Activated T-helper 1 cell treated with anti-CD3 and anti-CD28 coated beads, Interleukin-12 subunit alpha, Interleukin-12 subunit beta, Interleukin-2, Interleukin-4 antibody, amounts not matched to agents 30 ng/mL and 10 ng/mL and 1 ng/mL, durations not matched to agents 14 hours and 24 hours and 36 hours (primary cell): ENCODE measurements at regions not wholly inside any gene's neighbourhood (a gene's known extent, or its start where the extent isn't known, plus 50 kb on each side); places are given as distances from the start of the nearest gene placed in this dataset.

Experiments used
- DNase-seq: peaks from one replicate; pipeline ENCODE4 v3.0.0; 2021; ENCODE audit warnings: low spot score
- H3K27ac Mint-ChIP-seq: one replicate; pipeline ENCODE4 v1.8.0; 2021; ENCODE audit warnings: mild to moderate bottlenecking, mixed read lengths
- H3K27me3 Mint-ChIP-seq: one replicate; pipeline ENCODE4 v1.8.0; 2022; ENCODE audit warnings: mild to moderate bottlenecking, moderate library complexity, mixed read lengths; ENCODE audit not compliant: insufficient read depth
- H3K36me3 Mint-ChIP-seq: one replicate; pipeline ENCODE4 v1.8.0; 2021; ENCODE audit warnings: low read depth, mixed read lengths
- H3K4me1 Mint-ChIP-seq: one replicate; pipeline ENCODE4 v1.8.0; 2021; ENCODE audit warnings: low read depth, mixed read lengths
- H3K4me3 Mint-ChIP-seq: one replicate; pipeline ENCODE4 v1.8.0; 2021; ENCODE audit warnings: mild to moderate bottlenecking, moderate library complexity, mixed read lengths
- H3K9me3 Mint-ChIP-seq: one replicate; pipeline ENCODE4 v1.8.0; 2021; ENCODE audit warnings: mixed read lengths
- intact Hi-C: fragments of 100-400 bp; cut with micrococcal nuclease; formaldehyde crosslinking; loops from one replicate; pipeline ENCODE4 v1.15.1; 2024

DNA sequence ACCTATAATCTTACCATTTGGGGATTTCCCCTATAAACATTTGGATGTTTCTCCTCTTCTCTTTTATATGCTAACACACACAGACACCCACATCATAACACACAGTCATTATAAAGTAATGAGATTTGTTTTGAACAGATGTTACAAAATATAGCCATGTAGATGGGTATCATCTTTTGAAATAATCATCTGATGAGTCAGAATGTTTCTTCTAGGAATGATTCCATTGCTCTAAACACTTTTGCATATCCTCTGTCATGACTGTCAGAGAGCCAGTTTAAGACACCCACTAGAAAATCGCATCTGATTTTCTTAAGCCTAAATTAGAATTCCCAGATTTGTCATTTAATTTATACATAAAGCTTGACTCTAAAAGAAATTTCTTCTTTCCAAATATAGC, 442.6 kb downstream of the CMPK2 start:
- no peak for DNase-seq
- H3K27ac Mint-ChIP-seq: no peak overlapping the region
- no peaks in the 10 kb centered on the region for H3K4me1 Mint-ChIP-seq
- intact Hi-C loops: no loop called here
- no peaks in the 10 kb centered on the region for H3K9me3 Mint-ChIP-seq
- H3K4me3 Mint-ChIP-seq: no peak overlapping the region
- H3K36me3 Mint-ChIP-seq: no peaks in the 10 kb centered on the region
- no peaks in the 10 kb centered on the region for H3K27me3 Mint-ChIP-seq

DNA sequence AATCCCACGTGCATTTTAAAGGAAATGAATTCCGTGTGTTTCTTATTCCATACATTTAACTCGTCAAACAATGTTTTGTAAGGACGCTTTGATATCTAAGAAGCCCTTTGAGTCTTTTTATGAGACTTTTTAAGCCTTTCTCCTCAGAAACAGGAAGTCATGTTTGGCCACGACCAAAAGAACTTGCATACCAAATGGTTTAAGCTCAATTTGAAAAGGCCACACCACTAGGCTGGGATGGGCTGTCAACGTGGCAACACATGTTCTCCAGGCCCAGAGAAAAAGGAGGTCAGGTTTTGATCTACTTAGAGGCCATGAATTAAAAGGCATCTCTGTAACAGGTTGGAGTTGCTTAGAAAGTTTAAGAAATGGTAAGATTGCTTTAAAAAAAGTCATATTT, 441.8 kb downstream of the CMPK2 start:
- Mint-ChIP-seq H3K36me3 (no peaks in the 10 kb centered on the region), H3K4me1 (no peaks in the 10 kb centered on the region), H3K27me3 (no peaks in the 10 kb centered on the region), H3K9me3 (no peaks in the 10 kb centered on the region), H3K4me3 (no peak overlapping the region), H3K27ac (no peak overlapping the region)
- no peak for DNase-seq
- intact Hi-C loops: no loop called here

DNA sequence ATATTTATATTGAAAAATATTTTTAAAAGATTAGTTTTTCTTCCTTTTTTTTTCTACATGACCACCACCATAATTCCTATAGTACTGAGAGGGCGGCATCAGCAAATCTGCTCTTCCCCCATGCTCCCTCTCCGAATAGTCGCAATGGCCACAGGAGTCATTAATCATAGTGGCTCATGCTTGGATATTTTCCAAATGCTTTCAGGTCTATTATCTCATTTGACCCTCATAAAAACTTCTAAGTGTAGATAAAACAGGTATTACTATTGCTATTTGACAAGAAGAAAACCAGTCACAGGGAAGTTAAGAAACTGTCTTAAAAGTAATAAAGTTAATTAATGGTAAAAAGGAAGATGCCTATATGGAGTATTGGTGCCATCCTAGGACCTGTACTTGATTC, 440.7 kb downstream of the CMPK2 start:
- no peaks in the 10 kb centered on the region for H3K9me3 Mint-ChIP-seq
- H3K36me3 Mint-ChIP-seq: no peaks in the 10 kb centered on the region
- no peak overlapping the region for H3K4me3 Mint-ChIP-seq
- intact Hi-C loops: no loop called here
- H3K27me3 Mint-ChIP-seq: no peaks in the 10 kb centered on the region
- H3K4me1 Mint-ChIP-seq: no peaks in the 10 kb centered on the region
- no peak overlapping the region for H3K27ac Mint-ChIP-seq
- DNase-seq: no peak

DNA sequence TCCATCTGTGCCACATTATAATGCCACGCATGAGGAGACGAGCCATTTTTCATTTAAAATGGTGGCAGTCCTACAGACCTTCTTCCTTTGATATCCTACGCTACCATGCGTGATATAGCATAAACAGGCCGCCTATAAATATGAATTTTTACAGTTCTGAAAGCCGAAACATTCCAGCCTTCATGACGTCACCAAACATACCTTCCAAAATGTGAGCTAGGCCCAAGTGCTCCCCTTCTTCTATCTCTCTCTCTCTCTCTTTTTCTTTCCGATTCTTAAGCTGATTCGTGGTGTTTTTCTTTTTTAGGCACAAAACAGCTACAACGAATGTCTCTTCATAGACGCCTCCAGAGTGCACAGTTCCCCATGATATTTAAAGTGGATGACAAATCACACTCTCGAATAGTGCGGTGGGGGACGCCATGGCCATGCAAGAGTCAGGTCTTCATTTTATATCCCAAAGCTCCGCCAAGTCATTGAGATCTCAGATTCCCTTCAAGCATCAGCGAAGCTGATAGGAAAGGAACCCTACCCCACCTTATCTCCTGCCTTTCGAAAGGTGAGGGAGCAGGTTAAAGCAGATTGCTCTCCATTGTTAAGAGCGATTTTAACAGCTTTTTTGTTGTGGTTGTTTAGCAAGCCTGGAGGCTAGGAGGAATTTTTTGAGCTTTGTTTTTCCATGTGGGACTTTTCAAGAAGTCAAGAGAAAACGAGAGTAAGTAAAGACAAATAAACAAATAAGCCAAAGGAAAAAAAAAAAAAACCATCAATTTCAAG, 436.3 kb downstream of the CMPK2 start:
- Mint-ChIP-seq H3K4me3 (no peak overlapping the region), H3K9me3 (no peaks in the 10 kb centered on the region), H3K27ac (no peak overlapping the region), H3K27me3 (no peaks in the 10 kb centered on the region), H3K36me3 (no peaks in the 10 kb centered on the region), H3K4me1 (no peaks in the 10 kb centered on the region)
- no peak for DNase-seq
- intact Hi-C loops: no loop called here

DNA sequence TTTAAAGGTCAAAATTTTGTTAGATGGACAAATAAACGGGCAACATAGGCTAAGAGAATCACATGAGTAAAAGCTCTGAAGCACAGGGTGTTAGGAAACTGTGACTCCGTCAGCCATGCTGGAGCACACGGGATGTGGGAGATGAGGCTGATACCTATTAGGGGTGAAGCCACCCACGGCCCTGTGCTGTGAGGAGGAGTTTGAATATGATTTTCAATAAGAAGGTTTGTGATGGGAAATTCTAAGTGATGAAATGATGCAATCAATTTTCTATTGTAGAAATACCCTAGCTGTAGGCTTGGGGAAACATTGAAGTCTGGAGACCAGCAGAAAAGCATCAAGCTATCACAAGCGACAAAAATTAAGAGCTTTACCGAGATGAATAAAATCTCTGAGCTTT, 431.3 kb downstream of the CMPK2 start:
- no peak overlapping the region for H3K4me3 Mint-ChIP-seq
- intact Hi-C loops: no loop called here
- H3K27me3 Mint-ChIP-seq: no peaks in the 10 kb centered on the region
- no peaks in the 10 kb centered on the region for H3K36me3 Mint-ChIP-seq
- no peak for DNase-seq
- no peak overlapping the region for H3K27ac Mint-ChIP-seq
- H3K4me1 Mint-ChIP-seq: no peaks in the 10 kb centered on the region
- H3K9me3 Mint-ChIP-seq: no peaks in the 10 kb centered on the region

DNA sequence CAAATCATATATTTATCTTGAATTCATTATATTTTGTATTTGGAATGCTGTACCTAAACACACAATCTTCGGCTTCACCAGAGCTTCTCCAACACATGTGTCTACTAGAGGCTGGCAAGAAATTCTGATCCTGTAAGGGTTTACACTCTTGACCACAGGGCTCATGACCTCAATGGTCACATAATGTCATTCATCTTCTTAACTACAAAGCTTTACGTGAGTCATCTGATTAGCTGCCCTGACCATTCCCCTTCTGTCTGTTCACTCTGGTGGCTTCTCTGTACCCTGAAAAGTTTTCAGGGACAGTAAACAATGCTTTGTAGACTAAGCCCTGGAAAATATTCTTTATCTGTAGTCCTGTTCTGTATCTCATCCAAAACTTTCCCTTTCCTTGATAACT, 423.9 kb downstream of the CMPK2 start:
- DNase-seq: no peak
- H3K9me3 Mint-ChIP-seq: no peaks in the 10 kb centered on the region
- H3K4me1 Mint-ChIP-seq: no peaks in the 10 kb centered on the region
- H3K4me3 Mint-ChIP-seq: no peak overlapping the region
- intact Hi-C loops: no loop called here
- H3K36me3 Mint-ChIP-seq: no peaks in the 10 kb centered on the region
- H3K27ac Mint-ChIP-seq: no peak overlapping the region
- H3K27me3 Mint-ChIP-seq: no peaks in the 10 kb centered on the region

DNA sequence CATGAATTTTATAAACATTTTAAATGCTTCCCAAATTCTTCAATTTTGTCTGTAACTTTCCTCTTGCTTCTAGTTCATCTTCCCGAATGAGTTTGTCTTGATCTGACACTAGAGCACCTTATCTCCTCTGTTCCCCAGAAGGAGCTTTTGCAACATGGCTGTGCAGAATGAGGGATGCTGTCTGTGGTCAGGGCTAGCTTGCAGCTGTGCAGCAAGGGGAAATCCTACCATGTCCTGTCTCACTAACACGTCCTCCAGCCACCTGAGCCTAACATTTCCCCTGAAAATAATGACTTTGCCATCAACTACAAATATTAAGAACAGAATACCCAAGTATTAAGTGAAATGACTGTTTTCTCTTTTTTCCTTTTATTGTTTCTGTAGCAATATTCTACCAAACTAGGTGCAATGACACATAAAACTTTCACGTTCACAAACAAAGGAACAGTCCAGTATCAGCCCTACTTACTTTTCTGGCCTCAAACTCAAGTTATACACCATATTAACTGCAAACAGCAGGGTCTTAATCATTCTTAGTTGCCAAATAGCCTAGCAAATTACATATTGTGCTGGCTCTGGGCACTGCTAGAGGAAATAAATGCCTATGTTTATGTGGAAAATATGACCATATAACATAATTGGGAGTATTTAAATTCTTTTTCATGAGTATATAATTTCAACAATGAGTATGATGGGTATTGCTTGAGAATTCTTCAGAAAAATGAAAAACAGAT, 423.3 kb downstream of the CMPK2 start:
- Mint-ChIP-seq H3K36me3 (no peaks in the 10 kb centered on the region), H3K27me3 (no peaks in the 10 kb centered on the region), H3K27ac (no peak overlapping the region), H3K4me3 (no peak overlapping the region), H3K9me3 (no peaks in the 10 kb centered on the region), H3K4me1 (no peaks in the 10 kb centered on the region)
- intact Hi-C loops: no loop called here
- DNase-seq: no peak

DNA sequence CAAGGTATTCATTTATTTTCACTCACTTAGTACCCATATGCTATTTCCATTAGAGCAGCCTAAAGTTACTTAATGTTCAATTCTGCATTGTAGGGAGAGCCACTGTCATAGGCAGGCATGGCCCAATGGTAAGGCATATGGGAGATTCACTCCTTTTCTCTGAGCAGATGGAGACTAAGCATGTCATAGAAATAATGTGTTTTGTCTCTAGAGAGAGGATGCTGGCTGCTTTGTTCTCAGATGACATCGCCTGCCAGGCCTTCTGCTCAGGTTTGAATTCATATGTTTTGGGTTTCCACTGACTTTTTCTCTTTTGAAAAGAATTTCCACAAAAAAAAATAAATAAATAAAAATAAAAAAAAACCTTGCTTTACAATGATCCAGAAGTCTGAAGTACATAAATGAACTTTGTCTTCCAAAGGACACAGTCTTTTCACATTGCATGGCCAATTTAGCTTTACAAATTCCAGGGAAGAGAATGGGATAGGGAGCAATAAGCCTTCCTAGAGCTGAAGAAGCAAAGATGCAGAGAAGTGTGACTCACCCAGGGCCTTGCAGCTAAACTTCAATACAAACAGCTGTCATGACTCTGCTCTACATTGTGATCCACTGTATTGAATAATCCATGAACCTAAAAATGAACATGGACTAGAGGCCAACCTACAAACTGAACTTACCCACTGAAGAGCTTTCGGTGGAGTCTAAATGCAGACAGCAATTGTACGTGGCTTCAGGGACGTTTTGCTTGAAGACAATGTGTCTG, 422.5 kb downstream of the CMPK2 start:
- Mint-ChIP-seq H3K9me3 (no peaks in the 10 kb centered on the region), H3K27ac (no peak overlapping the region), H3K4me3 (no peak overlapping the region), H3K4me1 (no peaks in the 10 kb centered on the region), H3K27me3 (no peaks in the 10 kb centered on the region), H3K36me3 (no peaks in the 10 kb centered on the region)
- intact Hi-C loops: no loop called here
- no peak for DNase-seq

DNA sequence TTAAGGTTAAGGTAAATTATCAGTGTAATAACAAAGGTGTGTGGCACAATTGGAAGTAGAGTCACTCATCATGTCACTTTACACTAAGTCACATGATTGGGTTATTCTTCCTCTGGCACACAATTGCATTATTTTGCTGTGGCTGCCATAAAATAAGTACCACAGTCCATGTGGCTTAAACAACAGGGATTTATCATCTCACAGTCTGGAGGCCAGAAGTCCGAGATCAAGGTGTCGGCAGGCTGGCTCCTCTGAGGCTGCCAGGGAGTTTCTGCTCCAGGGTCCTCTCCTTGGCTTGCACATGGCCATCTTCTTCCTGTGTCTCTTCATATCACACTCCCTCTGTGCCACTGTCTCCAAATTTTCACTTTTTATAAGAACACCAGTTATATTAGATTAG, 421.2 kb downstream of the CMPK2 start:
- Mint-ChIP-seq H3K4me3 (no peak overlapping the region), H3K4me1 (no peaks in the 10 kb centered on the region), H3K9me3 (no peaks in the 10 kb centered on the region), H3K27me3 (no peaks in the 10 kb centered on the region), H3K36me3 (no peaks in the 10 kb centered on the region), H3K27ac (no peak overlapping the region)
- intact Hi-C loops: no loop called here
- no peak for DNase-seq

DNA sequence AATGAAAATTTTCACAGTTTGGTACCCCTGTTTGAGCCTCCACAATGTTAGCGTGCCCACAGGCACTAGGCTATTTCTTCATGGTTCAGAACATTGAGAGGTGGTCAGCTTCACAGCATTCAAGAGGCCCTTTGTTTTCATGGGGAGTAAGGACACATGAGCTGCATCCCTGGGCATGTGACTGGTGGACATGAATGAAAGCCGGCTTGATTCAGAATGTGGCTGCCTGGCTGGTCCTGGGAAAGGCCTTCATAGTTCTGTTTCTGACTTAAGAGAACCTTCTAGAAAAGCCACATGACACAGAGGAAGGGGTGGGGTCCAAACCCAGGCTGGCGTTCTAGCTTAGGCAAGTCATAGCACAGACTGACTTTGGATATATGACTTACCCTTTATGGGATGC, 420.6 kb downstream of the CMPK2 start:
- intact Hi-C loops: no loop called here
- Mint-ChIP-seq H3K36me3 (no peaks in the 10 kb centered on the region), H3K4me3 (no peak overlapping the region), H3K4me1 (no peaks in the 10 kb centered on the region), H3K27me3 (no peaks in the 10 kb centered on the region), H3K9me3 (no peaks in the 10 kb centered on the region), H3K27ac (no peak overlapping the region)
- DNase-seq: no peak

DNA sequence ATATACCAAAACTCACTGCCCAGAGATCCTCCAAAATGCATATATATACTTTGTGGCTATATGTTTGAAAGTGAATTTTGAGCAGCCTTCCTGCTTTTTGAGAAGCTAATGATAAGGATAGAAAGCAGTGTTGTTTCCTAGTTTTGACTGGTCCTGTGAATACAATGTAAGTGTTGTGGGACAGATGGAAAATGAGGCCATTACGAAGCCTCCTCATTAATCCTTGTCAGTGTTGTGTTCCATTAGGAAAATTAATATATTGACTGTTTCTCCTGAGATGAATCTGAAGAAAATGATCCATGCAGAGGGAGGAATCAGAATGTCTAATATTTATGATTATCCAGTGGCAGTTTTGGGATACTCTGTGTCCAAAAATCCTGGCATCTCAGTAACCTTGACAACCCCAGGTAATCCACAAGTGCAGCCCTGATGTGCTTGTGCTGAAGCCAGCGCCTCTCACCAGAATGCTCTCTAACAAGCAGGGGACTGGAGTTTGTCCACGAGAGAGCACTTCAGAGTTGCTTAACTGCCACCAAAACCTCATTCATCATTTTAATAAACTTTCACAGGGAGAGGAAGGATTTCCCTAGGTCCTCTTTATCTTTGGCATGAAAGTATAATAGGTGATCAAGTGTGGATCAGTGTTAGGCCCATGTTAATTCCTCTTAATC, 418.6 kb downstream of the CMPK2 start:
- intact Hi-C loops: no loop called here
- H3K9me3 Mint-ChIP-seq: no peaks in the 10 kb centered on the region
- H3K36me3 Mint-ChIP-seq: no peaks in the 10 kb centered on the region
- no peak for DNase-seq
- no peaks in the 10 kb centered on the region for H3K4me1 Mint-ChIP-seq
- H3K27me3 Mint-ChIP-seq: no peaks in the 10 kb centered on the region
- no peak overlapping the region for H3K27ac Mint-ChIP-seq
- H3K4me3 Mint-ChIP-seq: no peak overlapping the region

DNA sequence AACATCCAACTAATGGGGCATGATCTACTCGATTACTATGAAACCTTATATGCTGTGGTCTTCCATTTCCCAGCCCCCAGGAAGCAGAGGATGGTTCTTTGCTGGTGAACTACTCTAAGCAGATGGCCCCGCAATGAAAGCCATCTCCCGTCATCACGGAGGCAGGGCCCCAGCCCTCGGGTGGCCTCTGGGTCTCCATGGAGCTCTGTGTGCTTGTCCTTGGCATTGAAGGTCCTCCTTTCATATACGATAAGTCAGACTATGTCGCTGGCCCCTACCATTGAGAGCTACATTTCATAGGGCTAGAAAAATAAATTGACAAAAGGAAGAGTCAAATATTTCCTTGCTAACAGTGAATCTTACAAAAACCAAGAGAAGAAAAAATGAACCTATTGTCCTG, 416.8 kb downstream of the CMPK2 start:
- H3K4me1 Mint-ChIP-seq: no peaks in the 10 kb centered on the region
- H3K27me3 Mint-ChIP-seq: no peaks in the 10 kb centered on the region
- no peak overlapping the region for H3K27ac Mint-ChIP-seq
- H3K36me3 Mint-ChIP-seq: no peaks in the 10 kb centered on the region
- intact Hi-C loops: no loop called here
- no peak overlapping the region for H3K4me3 Mint-ChIP-seq
- no peaks in the 10 kb centered on the region for H3K9me3 Mint-ChIP-seq
- DNase-seq: no peak

DNA sequence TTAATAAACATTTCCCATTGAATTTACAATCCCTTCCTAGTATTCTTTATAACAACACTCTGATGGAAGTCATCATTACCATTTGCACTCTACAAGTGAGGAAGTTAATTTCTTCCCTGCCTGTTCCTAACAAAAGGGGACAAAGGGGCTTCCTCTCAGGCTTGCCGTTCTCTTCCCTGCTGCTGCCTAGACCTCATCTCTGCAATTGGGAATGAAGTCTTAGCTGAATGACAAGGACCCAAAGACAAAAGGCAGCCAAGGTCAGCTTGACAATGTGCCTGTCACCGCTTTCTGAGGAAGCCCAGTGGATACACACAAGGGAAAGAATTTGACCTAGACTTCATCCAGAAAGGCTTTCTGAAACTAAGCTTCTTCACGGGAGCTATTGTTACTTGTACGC, 416.4 kb downstream of the CMPK2 start:
- Mint-ChIP-seq H3K27me3 (no peaks in the 10 kb centered on the region), H3K9me3 (no peaks in the 10 kb centered on the region), H3K27ac (no peak overlapping the region), H3K36me3 (no peaks in the 10 kb centered on the region), H3K4me3 (no peak overlapping the region), H3K4me1 (no peaks in the 10 kb centered on the region)
- intact Hi-C loops: no loop called here
- no peak for DNase-seq
